GM18868 (cell line): ENCODE measurements at regions not wholly inside any gene's neighbourhood (a gene's known extent, or its start where the extent isn't known, plus 50 kb on each side); places are given as distances from the start of the nearest gene placed in this dataset.
A peak's percentile ranks its signal among the peaks of the same experiment; 100 is the strongest.

Source experiments
- ATAC-seq: cut with Tn5 transposase; IDR thresholded peaks from one replicate; pipeline ENCODE4 v1.9.1; 2021; ENCODE audit warnings: mild to moderate bottlenecking, moderate library complexity; ENCODE audit not compliant: unreplicated experiment

DNA sequence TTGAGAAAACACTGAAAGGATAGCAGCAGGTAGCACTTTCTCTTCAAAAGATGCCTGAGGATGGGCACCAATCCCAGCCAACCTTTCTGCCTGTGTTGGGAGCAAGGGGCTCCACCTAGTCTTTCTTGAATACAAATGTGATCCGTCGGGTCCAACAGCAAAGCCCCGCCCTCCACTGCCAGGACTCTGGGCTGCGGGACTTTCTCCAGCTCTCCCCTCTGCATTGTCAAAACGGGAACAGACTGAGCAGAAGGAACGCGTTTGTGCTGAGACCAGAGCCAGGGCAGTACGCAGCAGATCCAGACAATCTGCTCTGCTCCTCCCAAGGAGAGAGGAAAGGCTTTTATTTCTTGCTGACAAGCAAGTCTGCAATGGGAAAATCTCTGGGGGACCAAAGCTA, 139.7 kb downstream of the SEC61B start:
- no peak for ATAC-seq

DNA sequence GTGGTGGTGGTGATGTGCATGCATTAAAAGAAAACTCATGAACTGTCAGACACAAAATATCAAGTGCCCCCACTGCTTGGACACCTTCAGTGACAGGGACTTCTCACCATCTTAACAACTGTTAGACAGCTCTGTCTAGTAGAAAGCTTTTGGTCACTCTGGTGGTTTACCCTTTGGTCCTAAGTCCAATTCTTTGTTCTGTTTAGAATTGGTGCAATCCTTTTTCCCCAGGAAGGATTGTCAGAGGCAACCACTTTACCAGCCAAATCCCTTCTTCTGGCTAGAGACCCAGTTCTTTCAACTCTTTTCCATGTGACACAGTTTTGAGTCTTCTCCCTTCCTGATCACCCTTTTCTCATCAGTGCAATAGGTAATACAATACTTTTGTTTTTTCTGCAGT, 140.2 kb downstream of the SEC61B start:
- no peak for ATAC-seq

DNA sequence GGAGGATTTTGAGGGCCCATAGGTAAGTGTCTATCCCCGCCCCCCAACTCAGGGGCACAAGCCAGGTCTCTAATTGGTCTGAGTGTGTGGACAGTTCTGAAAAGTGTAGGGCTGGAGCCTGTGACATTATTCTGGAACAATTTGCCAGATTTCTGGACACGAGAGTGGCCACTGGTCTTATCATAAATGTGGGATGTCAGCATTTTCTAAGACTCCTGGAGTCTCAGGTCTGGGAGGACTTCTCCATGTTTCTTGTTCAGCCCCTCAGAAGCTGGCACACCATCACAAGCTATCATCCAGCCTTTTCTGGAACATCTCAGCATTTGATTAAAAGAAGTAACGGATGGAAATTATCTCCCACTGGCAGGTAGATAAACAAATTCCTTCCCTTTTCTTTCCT, 141.4 kb downstream of the SEC61B start:
- no peak for ATAC-seq

DNA sequence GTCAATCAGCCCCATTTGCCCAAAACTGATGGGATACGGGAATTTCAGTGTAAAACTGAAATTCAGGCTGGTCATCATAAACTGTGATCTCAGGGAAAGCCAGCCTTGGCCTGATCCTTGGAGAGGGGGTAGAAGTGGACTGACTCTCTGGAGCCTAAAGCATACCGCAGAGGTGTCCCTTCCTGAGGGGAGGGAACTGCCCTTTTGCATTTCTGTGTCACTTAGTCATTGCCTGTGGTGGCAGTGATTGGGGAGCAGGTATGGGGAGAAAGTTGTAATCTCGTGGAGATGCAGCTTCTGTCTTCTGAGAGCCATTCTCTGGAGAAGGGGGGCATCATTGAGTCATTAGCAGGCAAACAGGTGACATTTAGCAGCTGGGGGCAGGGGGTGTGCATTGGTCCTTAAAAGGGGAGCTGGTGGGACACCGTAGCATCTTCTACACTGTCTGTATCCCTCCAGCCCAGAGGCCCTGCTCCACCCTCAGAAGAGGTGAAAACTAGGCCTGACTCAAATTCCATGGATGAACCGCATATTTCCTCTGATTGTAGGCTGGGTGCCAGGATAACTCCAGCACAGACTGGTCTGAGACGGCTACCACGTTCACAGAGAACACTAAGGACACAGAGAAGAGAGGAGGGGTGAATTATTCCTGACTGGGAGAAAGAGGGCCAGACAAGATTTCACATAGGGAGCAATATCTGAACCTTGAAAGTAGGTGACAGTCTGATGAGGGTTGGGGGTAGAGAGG, 143.3 kb downstream of the SEC61B start:
- ATAC-seq = no peak

DNA sequence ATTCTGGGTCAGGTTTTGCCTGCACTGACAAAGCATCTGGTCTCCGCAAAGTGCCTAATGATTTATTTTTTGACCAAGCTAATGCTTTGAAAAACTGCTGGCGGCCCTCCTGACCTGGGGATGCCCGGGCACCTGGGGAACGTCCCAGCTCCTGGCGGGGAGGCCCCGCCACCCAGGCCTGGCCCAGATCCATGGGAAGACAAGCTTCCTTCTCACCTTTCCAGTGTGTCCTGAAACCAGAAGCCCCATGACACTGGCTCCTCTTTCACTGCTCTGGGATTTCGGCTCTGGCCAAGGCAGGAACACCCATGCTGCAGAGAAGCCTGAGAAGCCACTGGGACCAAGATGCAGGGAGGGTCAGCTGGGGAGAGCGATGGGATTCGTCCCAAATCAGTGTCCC, 144.1 kb downstream of the SEC61B start:
- no peak for ATAC-seq

DNA sequence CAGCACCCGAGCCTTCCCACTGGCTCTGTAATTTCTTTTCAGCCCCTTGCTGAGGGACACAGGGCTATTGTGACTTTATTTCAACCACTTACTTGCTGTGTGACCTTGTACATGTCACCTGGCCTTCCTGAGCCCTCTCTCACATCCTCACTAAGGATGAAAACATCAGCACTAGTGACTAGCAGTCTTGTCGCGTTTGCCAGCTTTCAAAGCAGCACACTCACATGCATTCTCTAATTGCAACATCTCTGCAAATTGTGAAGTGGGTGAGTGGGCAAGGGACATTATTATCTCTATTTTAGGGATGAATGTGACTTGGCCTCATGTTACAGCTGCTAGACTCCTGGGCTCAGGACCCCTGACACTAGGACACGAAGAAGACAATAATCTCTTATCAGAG, 144.5 kb downstream of the SEC61B start:
- no peak for ATAC-seq

DNA sequence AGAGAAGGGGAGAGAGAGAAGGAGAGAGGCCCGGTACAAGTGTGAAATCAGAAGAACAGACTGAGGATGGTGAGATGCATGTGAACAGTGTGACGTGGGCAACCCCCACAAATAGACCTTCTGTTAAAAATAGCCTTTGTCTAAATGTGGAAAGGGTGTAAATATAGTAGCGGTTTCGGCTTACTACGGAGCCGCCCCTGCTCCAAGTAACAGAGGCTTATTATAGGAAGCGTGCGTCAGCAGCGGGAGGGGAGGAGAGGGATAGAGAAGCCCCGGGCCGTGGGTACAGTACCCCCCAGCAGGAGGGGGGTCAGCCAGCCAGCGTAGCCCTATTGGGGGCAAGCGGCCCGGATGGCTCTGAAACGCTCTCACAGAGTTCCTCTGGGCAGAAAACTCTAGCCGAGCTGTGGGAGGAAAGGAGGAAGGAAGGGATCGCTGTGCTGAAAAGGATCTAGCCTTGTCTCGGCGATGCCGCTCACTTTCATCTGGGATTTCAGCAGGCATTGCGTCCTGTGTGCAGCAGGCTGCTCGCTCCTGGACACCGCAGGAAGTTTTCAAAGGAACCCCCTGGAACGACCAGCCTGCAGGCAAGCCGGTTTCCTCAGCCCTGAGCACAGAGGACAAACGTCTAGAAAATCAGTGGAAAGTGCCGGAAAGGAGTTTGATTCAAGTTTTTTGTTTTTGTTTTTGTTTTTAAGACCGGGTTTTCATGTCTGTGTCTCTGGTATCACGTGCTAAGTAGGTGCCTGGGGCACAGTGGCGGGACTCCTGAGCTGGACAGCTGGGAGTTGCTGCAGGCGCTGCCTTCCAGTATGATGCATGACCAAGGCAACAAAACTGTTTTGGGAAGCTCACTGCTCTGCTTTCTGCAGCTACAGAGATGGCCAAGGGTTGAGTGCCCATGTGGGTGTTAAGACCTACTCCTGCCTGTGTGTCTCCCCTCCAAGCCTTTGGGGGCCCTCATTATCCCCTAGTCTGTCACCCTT, 146.6 kb downstream of the SEC61B start:
- ATAC-seq = peak; percentile 73

DNA sequence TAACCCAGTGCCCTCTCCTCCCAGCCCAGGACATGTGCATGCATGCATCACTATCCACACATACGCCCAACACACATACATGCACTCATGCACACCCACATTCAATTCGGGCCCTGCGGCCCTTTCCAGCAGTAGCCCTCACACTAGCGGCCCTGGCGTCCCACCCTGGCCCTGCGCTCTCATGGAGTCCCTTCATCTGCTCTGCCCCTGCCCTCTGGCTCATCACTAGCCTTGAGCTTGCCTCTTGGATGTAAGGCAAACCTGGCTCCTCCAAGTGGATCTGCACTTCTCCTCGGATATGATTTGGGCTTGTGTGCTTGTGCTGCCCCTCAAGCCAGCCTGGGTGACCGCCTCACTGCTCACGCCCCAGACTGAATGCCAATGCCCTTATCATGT, 147.2 kb downstream of the SEC61B start:
- no peak for ATAC-seq

DNA sequence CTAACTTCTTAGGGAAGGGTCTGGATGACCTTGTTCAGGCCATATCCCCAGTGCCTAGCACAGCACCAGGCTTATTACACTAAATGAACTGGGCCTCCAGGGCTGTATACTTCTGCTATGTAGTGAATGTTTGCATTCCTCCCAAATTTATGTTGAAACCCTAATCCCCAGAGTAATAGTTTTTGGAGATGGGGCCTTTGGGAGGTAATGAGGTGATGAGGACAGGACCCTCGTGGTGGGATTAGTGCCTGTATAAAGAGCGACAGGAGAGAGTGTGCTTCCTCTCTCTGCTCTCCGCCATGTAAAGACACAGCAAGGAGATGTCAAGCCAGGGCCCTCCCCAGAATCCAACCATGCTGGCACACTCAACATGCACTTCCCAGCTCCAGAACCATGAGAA, 148.3 kb downstream of the SEC61B start:
- ATAC-seq = no peak

DNA sequence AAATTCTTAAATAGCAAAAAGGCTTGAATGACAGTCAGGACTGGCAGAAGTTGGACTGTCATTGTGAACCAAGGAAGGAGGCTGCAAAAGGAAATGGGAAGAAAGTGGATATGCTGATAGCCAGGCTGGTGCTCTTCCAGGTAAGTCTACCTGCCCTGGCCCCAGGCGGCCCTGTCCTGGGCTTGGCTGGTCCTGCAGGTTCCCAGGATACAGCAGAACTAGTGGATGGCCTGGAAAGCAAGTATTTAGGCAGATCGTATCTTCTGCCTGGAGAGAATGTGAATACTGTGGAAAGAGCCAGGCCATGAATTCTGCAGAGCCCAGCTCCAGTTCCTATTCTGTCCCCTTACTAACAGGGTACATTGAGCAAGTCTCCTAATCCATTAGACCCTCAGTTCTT, 149.3 kb downstream of the SEC61B start:
- ATAC-seq = no peak

DNA sequence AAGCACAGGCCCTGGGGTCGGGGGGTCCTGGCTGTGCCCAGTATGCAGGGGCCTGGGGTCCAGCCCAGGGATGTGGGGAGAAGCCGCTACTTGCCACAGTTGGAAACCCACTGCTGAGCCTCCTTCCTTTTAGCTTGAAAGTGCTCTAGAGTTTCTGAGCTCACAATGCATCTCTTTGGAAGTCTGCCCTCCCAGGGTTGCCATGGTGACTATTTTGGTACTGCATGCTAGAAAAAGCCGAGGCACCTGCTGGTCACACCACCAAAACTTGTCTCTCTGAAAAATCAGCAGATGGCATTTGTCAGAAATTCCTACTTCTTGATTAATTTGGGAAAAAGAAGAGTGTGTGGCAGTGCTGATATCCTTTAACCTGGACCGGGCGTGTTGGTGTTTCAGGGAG, 151.8 kb downstream of the SEC61B start:
- no peak for ATAC-seq

DNA sequence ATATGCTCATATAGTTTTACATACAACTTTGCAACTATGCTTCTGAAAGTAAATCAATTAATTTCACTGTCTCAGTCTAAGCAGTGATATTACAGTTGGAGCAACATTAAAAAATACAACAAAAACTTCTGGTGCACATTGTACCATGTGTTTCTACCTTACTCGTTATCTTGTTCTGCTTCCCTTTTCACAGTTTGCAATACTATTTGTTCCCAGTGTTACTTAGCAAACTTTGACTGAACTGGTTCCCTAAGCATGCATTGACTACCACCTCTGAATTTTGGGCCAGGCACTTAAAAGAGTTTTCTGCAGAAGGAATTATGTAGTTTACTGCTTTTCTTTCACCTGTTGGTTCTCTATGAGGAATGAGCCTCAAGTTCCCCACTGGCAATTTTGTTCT, 152.7 kb downstream of the SEC61B start:
- ATAC-seq = no peak

DNA sequence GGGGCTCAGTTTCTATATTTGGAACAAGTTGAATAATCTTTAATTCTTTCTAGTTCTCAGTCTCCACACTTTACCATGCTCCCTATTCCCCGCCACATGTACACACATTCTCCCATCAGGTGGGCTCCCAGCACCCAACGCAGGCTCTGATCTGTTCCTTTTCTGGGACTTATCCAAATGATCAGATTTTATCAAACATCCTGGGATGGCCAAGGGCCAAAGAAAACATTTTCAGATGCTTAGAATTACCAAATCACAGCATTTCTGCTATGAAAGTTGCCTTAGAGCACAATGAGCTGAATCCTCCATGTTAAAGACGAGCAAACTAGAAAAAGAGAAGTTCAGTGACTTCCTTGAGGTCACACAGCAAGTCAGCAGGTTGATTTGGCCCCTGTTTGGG, 153.4 kb downstream of the SEC61B start:
- ATAC-seq = no peak

DNA sequence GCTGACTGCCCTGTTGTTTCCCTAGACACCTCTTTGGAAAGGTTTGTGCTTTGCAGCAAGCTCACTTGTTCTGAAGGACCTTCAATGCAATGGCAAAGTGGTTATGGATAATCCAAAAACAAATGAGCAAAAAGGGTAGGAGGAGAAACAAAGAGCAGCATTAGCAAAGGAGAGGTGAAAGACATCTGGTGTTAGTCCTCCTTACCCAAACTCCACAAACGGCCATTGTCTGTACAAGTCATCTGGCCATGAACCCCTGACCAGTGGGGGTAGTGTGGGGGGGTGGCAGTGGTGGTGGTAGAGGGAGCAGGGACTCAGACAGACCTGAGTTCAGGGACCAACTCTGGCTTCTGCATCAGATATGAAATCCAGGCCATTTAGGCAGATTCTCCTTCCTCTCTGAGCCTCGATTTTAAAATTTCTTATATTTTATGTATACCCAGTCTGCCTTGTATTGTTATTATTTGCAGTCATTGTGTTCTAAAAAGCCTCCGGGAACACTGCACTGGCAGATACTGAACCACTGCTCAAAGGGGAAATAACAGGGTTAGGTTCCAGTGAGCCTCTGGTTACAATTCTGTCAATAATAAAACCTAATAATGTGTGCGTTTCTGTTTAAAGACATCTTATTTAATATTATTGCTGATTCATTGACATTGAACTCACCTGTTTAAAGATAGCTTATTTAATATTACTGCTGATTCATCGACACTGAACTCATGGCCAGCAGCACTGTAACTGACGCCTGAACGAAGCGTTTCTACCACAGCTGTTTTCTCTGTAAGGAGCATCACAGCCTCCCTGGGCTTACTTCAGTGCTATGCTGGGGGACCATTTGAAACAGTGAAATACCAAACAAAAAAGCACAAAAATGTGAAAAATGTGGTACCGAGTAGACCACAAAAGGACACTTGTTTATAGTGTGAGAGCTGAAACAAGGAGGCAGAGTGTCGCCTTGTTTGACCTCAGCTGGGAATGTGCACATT, 156.0 kb downstream of the SEC61B start:
- ATAC-seq = no peak

DNA sequence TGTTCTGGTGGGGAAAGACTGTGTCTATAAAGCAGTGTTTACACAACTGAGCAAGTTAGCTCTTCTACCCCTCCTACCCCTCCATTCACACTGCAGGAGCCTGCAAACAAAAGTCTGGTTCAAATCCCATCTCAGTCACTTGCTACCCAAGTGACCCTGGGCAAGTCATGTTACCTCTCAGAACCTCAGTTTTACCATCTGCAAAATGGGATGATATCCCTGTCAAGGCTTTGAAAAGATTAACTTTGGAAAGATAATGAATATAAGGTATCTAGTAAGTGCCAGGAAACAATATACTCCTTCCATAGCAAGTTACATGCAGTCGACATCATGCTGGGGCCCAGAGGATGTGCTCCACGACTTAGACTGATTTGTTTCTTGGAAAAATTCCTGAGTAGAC, 161.5 kb downstream of the SEC61B start:
- no peak for ATAC-seq

DNA sequence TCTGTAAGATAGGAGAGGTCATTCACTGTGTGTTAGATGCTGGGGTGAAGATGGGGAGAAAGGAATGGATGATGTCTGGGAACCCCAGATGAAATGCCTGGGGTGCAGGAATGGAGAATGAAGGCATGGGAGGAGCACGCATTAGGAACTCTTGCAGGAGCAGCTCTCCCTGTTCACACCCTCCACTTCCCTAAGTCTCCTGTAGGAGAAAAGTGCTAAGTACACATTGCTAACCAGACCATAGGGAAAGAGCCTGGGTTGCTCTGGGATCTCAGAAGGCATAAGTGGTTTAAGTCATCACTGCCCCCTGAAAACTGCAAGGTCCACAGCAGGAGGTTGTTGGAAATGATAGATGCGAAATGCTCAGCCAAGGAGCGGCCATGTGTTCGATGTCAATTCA, 163.1 kb downstream of the SEC61B start:
- ATAC-seq = no peak

DNA sequence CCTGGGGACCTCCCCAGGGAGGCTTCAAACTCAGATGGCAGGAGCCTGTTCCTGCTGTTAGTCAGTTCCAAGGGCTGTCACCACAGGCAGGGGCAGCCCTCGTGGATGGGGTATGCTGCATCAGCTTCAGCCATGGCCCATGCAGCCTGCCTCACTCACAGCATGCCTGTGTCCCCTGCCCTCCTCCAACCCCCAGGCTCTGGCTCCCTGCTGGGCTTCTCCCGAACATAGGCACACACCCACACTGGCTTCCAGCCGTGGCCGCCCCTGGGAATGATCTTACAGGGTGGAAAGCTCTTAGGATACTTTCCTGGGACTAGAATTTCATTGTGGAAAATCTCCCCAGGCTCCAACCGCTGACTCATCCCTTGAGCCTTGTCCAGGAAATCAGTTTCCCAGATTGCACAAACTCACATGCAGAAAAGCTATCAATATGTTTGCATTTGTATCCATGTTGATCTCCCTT, 163.8 kb downstream of the SEC61B start:
- ATAC-seq = no peak

DNA sequence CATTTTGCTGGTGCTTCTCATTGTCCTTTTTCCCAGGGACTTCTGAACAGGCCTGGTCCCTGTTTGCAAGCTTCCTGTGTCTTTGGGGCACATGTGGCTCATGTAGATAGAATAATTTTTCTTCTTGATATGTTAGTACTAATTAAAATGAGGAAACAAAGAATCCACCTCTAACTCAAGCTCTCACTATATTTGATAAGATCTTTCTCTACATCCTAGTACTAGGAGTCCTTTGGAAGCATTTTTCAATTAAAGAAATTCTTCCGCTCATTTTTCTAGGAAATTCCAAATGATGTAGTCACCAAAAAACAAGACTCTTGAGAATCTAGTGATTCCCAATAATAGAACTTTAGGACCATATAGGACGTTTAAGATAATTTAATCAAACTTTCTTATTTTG, 165.3 kb downstream of the SEC61B start:
- ATAC-seq = no peak

DNA sequence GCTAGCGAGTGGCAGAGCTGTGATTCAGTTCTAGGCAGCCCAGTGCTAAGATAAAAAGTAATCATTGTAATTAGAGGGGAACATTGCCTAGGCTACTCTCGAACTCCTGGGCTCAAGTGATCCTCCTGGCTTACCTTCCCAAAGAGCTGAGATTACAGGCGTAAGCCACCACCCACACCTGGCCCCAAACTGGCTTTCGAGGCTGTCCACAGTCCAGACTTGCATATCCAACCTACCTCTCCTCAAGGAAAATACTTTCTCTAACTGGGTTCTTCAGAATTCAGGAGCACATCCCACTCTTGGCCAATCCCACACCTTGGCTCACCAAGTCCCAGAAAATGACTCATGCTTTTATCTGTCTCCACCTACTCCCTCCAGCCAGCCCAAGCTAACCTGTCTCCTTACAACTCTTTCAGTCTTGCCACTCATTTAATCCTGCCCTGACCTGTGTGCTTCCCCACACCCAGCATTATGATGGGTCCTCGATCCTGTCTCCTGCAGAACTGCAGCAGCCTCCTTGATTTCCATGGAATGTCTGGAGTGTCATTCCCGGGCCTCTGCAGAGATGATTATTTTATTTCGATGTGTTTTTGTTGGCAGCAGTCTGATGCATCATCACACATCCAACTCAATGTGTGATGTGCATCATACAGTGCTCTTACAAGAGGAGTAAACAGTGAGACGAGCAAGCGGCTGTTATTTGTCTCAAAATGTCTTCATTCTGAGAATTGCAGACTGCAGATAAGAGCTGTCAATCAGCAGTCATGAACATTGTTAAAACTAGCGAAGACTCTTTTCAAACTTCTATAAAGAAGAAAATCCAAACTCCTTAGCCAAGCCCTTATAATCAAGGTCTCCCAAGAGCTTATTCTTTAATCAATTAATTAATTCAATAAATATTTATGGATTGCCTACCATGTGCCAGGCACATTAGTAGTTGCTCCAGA, 167.3 kb downstream of the SEC61B start:
- ATAC-seq = no peak
